ENCODE measurements at regions not wholly inside any gene's neighbourhood (a gene's known extent, or its start where the extent isn't known, plus 50 kb on each side); places are given as distances from the start of the nearest gene placed in this dataset.

- Mint-ChIP-seq H3K36me3 (ENCODE audit: unreplicated experiment) (no peaks in the 10 kb centered on the region), H3K4me3 (ENCODE audit: unreplicated experiment) (no peak overlapping the region), H3K9me3 (ENCODE audit: unreplicated experiment) (no peaks in the 10 kb centered on the region), H3K4me1 (ENCODE audit: low read depth, unreplicated experiment) (no peaks in the 10 kb centered on the region), H3K27me3 (ENCODE audit: unreplicated experiment) (no peaks in the 10 kb centered on the region), H3K27ac (ENCODE audit: unreplicated experiment) (no peak overlapping the region)
- no peak for DNase-seq
- TF ChIP-seq CTCF (IDR thresholded peaks at IDR 0.05; ENCODE audit: partially characterized antibody, unreplicated experiment): no peak
Measured at GRCh38 chr2:142786918-142787702, 90.4 kb upstream of the KYNU start.

GRCh38 chr2:142782942-142783443 is 94.5 kb upstream of the KYNU start:
- TF ChIP-seq CTCF (IDR thresholded peaks at IDR 0.05; ENCODE audit: partially characterized antibody, unreplicated experiment): no peak
- DNase-seq: no peak
- H3K27me3 Mint-ChIP-seq (ENCODE audit: unreplicated experiment): no peaks in the 10 kb centered on the region
- H3K9me3 Mint-ChIP-seq (ENCODE audit: unreplicated experiment): no peaks in the 10 kb centered on the region
- no peak overlapping the region for H3K27ac Mint-ChIP-seq (ENCODE audit: unreplicated experiment)
- H3K4me1 Mint-ChIP-seq (ENCODE audit: low read depth, unreplicated experiment): no peaks in the 10 kb centered on the region
- no peaks in the 10 kb centered on the region for H3K36me3 Mint-ChIP-seq (ENCODE audit: unreplicated experiment)
- H3K4me3 Mint-ChIP-seq (ENCODE audit: unreplicated experiment): no peak overlapping the region

GRCh38 chr2:142781146-142781545 is 96.3 kb upstream of the KYNU start:
- Mint-ChIP-seq H3K4me1 (ENCODE audit: low read depth, unreplicated experiment) (no peaks in the 10 kb centered on the region), H3K36me3 (ENCODE audit: unreplicated experiment) (no peaks in the 10 kb centered on the region), H3K27ac (ENCODE audit: unreplicated experiment) (no peak overlapping the region), H3K9me3 (ENCODE audit: unreplicated experiment) (no peaks in the 10 kb centered on the region), H3K4me3 (ENCODE audit: unreplicated experiment) (no peak overlapping the region), H3K27me3 (ENCODE audit: unreplicated experiment) (no peaks in the 10 kb centered on the region)
- TF ChIP-seq CTCF (IDR thresholded peaks at IDR 0.05; ENCODE audit: partially characterized antibody, unreplicated experiment): no peak
- DNase-seq: no peak

- Mint-ChIP-seq H3K4me1 (ENCODE audit: low read depth, unreplicated experiment) (no peaks in the 10 kb centered on the region), H3K27ac (ENCODE audit: unreplicated experiment) (no peak overlapping the region), H3K4me3 (ENCODE audit: unreplicated experiment) (no peak overlapping the region), H3K36me3 (ENCODE audit: unreplicated experiment) (no peaks in the 10 kb centered on the region), H3K9me3 (ENCODE audit: unreplicated experiment) (no peaks in the 10 kb centered on the region), H3K27me3 (ENCODE audit: unreplicated experiment) (no peaks in the 10 kb centered on the region)
- no peak for DNase-seq
- no peak for TF ChIP-seq CTCF (IDR thresholded peaks at IDR 0.05; ENCODE audit: partially characterized antibody, unreplicated experiment)
Measured at GRCh38 chr2:142778289-142778688, 99.2 kb upstream of the KYNU start.

- Mint-ChIP-seq H3K4me1 (ENCODE audit: low read depth, unreplicated experiment) (no peaks in the 10 kb centered on the region), H3K36me3 (ENCODE audit: unreplicated experiment) (no peaks in the 10 kb centered on the region), H3K27ac (ENCODE audit: unreplicated experiment) (no peak overlapping the region), H3K9me3 (ENCODE audit: unreplicated experiment) (no peaks in the 10 kb centered on the region), H3K4me3 (ENCODE audit: unreplicated experiment) (no peak overlapping the region), H3K27me3 (ENCODE audit: unreplicated experiment) (no peaks in the 10 kb centered on the region)
- no peak for TF ChIP-seq CTCF (IDR thresholded peaks at IDR 0.05; ENCODE audit: partially characterized antibody, unreplicated experiment)
- DNase-seq: no peak
Measured at GRCh38 chr2:142777742-142778141, 99.7 kb upstream of the KYNU start.
